Activated CD4-positive, alpha-beta T cell treated with anti-CD3 and anti-CD28 coated beads for 24 hours (primary cell): ENCODE measurements at regions not wholly inside any gene's neighbourhood (a gene's known extent, or its start where the extent isn't known, plus 50 kb on each side); places are given as distances from the start of the nearest gene placed in this dataset.
"Not testable (repeated sequence)": the region's sequence is repeated elsewhere in the genome, so short reads cannot be mapped to it uniquely, and the experiment has no call there.

Experiments used
- DNase-seq, 2 donors: peaks; one replicate each; pipeline ENCODE4 v3.0.0-alpha.2; 2020; ENCODE audit warnings: low read depth in 2 of 2

DNA sequence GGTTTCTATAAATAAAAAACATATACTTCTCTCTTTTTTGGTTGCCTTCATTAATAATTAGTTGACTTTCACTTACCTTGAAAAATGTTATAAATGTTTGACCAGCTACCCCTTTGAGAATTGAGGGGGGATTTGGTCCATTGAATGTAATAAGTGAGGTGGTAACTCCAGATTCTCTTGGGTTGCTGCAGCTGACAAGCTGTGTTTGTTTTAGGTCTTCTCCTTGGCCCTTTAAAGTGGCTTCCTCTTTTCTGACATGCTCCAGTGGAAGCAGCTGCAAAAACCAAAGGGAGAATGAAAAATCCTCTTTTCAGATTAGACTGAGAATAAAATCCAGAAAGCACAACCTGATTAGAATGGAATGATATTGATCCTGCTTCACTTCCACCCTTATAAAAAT is 410.5 kb downstream of the TMEM38B start:
- DNase-seq = no peak

DNA sequence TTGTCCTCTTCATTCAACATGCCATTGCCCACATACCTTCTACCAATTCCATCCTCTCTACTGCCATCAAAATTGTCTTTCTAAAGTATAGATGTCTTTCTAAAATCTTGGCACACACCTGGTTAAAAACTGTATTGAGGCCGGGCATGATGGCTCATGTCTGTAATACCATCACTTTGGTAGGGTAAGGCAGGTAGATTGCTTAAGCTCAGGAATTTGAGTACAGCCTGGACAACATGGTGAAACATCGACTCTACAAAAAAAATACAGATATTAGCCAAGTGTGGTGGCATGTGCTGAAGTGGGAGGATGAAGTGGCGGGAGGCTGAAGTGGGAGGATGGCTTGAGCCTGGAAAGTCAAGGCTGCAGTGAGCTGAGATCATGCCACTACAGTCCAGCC is 412.1 kb downstream of the TMEM38B start:
- no peak for DNase-seq

DNA sequence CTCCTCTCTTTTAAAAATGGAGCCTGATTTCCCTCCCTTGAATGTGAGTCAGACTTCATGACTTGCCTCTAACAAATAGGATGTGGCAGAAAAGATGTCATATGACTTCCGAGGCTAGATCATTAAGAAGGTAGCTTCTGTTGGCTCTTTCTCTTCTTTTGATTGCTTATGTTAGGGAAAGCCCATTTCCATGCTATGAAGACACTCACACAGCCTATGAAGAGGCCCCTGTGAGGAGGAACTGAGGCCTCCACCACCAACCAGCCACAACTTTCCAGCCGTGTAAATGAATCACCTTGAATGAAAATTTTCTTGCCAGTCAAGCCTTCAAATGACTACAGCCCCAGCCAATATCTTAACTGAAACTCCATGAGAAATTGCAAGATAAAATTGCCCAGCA is 413.4 kb downstream of the TMEM38B start:
- DNase-seq = no peak

DNA sequence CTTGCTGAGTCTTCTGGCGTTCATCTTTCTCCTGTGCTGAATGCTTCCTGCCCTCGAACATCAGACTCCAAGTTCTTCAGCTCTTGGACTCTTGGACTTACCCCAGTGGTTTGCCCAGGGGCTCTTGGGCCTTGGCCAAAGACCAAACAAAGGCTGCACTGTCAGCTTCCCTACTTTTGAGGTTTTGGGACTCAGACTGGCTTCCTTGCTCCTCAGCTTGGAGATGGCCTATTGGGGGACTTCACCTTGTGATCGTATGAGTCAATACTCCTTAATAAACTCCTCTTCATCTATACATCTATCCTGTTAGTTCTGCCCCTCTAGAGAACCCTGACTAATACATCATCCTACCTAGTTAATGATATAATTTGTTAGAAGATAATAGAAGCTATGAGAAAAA is 415.4 kb downstream of the TMEM38B start:
- not testable (repeated sequence) for DNase-seq

DNA sequence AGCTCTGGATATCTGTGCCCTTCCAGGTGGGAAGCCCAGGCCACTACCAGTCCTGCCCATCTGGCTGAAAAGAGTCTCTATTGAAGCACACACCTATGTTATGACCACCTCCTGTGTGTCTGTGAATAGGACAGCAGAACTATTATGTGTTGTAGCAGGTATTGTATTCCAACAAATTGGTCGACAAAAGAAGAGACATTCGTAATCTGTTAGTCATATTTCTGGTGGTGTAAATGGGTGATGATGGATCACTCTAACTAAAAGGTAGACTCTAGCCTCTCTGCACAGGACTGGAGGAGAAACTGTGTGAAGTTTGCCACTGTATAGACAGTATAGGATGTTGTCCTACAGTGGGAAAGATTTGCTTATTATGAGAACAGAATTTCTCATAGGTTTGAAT is 416.1 kb downstream of the TMEM38B start:
- no peak for DNase-seq

DNA sequence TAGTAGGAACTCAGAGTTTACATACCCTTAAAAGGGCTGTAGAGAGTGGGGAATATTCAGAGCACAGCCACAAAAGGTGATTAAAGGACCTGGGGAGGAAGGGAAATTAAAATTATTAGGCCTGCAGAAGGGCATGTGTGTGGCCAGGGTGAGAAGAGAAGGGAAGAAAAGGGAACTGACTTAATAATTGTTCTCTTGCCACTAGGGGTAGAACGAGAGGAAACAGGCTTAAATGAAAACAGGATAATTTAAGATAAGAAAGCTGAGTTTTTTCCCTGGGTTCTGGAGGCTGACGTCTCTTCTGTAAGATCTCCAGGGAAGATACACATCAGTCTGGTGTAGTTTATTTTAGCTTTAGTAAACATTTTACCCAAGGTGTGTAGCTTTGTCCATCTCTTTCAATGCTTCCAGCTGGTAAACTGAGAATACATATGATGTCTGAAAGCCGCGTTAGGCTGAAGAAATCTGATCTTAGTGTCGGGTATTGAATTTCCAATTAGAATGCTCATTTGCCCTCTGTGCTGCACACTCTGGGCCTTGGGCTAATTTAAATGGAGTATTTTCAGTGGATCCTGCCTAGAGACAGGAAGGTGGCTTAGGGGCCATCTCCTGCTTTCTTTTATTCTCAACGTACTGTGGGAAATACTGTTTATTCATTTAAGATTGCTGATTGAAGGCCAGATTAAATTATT is 416.8 kb downstream of the TMEM38B start:
- no peak for DNase-seq

DNA sequence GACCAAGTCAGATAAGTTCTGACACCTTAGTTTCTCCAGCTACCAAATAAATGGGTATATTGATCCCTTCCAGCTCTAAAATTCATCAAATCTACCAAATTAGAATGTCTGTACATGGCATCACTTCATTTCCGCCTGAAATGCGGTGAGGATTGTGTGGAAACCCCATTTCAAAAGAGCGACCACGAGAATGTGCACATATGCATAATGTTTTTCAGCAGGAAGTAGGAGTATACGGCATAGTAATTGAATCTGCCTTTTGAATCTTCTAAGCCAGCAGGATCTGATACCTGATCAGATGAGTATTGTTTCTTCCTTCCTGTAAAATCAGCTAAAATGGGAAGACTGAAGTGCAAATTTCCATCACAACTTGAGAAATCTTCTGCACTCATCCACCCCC is 418.6 kb downstream of the TMEM38B start:
- no peak for DNase-seq

DNA sequence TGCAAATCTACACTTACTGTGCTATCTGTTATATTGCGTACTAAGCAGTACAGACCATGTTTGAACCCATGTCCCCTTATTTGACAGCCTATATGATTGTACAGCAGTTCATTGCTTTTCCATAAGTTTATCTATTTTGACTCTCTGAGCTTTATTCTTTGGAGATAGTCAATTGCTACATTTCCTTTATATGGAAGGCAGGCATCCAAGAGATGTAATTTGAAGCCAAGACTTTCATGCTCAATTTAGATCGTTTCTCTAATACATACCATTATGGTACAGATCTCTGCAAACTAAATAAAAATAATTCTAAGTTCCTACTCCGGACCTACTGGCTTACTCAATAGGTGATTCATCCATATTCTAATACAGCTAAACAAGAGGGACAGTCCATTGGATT is 424.8 kb downstream of the TMEM38B start:
- DNase-seq = no peak

DNA sequence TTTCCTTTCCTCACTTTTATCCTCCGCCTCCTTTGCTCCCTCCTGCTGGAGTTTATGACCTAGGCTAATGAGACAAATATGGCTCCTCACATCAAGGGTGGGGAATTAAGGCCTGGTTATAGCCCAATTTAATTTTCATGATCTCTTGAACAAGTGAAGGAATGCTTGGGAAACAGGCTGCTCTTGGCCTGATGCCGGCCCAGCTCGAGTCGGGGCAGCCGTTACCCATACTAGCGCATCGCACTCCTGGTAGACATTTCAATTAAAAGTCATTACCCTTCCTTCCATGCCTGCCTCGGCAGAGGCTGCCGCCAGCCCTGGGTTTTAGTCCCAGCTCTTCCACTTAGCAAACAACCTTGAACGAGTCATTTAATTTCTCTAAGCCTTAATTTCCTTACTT is 425.7 kb downstream of the TMEM38B start:
- no peak for DNase-seq

DNA sequence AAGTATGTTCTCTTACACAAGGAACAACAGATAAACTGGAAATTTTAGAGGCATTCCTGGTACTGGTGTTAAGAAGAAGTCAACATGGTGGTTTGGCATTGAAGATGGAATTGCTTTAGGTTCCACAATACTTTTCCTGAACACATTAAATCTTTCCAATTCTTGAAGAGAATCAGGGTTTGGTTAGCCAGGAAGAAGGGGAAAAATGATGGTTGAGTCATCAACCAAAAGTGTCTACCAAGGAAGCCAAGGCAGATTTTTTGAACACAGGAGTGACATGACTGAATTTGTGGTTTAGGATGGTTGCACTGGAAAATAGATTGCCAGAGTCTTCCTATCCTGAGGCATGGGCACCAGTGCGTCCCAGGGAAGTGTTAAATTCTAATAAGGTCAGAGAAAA is 433.4 kb downstream of the TMEM38B start:
- no peak for DNase-seq

DNA sequence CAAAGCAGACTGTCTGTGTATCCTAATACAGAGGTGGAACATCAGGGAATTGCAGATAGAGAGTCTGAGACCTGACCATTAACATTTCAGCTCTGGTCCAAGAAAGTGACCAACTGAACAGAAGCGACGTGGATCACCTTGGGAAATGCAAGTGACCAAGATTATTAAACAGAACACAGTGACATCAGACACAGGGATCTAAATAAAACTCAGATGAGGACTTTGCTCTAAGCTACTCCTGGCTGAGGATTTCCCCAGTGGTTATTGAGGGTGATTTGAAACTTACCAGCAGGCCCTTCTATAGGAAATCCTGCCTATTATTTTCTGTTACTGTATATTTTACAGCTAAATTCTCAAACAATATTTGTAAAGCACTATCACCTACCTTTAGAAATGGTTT is 436.0 kb downstream of the TMEM38B start:
- no peak for DNase-seq

DNA sequence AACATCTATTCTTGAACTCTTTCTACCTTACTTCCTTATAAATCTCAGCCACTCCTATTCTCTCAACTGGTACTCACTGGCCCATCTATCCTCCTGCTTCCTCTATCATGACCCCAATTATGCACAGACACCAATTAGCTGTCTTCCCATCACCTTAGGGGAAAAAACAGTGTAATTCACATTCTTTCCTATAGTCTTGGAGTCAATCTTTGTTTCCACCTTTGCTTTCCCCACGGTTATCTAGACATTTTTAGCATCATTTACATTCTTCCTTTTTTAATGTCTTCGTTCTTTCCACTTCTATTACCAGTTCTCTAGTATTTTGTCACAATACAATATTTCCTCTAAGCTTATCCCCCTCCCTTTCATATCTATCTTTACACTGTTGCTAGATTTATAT is 449.4 kb downstream of the TMEM38B start:
- DNase-seq = no peak

DNA sequence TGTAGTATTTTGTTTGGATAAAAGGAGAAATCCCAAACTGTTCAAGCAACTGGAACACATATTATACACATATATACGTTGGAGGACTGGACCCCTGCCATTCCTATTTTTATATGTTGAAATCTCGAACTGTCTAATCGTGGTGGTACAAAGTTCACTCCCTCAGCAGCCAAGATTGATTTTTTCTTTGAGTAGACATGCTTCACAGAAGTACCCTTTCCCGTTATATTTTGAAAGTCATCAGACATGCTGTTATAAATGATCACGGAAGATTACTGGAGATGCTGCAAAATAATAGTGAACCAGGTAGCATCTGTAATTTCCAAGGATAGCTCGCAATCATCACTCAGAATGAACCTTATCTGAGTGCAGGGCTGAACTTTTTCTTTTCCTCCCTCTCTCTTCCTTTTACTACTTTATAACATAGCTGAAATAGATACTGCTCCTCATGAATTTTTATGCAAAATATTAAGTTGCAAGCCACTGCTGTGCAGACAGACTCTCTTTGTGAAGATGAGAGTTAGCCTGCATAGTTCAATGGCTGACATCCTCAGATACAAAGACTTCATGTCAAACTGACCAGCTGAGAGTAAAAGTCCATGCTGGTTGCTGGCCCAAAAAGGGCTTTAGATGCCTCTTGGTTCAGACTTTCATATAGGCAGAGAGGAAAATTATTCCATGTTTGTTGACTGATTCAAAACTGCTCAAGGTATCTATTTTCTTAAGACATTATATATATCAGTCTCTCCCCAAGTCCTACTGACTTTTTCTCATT is 451.9 kb downstream of the TMEM38B start:
- no peak for DNase-seq

DNA sequence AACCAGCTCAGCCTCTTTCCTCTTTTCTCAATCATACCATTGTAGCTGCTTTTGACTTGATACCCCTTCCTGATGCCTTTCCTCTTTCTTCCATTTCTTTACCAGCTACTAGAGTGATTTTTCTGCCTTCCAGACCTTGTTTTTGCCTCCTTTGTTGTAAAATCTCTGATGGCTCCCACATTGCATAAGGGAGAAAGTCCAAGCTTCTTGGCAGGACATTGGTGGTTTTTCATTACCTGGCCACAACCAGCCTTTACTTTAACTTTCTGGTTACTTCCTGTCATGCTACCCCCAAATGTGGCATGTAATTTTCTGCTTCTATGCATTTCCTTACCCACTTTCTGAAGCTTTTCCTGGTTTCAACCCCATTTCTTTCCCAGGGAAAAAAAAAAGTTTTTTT is 452.5 kb downstream of the TMEM38B start:
- DNase-seq = no peak

DNA sequence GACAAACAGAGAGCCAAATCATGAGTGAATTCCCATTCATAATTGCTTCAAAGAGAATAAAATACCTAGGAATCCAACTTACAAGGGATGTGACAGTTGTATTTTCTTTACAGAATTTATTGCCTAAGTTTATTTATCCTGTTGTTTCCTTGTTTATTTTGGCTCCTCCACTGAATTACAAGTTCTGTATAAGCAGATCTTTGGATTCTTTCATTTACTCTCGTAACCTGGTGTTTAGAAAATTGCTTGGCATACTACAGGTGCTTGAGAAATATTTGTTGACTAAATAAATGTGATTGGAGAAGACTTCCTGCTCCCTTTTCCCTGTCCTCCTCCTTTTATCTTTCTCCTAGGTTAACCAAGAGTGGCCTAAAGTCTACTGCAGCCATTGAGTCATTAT is 455.6 kb downstream of the TMEM38B start:
- DNase-seq = no peak

DNA sequence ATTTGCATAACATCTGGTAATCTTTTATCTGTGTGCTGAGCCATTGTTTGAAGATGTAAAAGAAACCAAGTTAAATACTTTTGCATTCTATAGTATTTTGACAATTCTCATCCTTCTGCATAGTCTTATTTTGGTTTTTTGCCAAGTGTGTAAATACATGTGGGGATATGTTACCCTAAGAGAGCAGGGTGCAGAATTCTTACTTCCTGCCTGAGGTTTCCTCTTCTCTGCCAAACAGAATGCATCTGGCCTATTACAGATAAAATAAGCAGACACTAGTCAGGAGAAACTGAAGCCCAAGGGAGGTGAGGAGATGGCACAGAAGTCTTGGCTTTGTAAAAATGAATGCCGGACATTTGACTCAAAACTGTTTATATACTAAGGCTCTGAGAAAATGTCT is 462.1 kb downstream of the TMEM38B start:
- no peak for DNase-seq

DNA sequence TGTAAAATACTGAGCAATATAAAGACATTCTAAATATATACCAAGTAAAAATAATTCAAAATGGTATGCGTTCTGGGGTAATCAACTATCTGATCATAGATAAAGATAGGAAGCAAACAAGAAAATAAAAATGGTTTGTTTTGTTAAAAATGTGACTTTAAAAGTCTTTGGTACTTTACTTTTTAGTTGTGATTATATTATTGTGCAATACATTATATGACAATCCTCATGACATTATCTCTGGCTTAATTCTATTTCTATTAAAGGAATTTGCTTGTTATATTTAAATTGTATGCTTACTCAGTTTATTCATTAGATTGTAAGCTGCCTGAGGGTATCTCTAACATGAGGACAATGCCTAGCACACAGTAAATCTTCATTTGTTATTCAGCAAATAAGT is 477.9 kb downstream of the TMEM38B start:
- no peak for DNase-seq

DNA sequence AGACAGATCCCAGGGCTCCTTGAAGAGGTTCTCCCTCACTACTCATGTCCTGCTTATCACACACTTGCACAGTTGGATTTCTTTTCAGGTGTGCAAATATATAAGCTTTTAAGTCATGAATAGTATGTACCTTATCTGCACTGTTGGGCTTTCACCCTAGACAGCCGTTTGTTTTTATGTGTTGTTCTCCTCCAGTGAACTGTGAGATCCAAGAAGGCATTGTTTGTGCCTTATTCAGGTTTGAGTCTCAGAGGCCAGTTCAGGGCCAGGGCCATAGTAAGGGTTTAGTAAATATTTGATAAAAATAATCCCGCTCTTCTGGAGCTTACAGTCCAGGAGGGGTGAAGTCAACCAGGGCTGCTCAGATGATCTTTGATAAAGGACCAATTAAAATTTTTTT is 480.0 kb downstream of the TMEM38B start:
- no peak for DNase-seq

DNA sequence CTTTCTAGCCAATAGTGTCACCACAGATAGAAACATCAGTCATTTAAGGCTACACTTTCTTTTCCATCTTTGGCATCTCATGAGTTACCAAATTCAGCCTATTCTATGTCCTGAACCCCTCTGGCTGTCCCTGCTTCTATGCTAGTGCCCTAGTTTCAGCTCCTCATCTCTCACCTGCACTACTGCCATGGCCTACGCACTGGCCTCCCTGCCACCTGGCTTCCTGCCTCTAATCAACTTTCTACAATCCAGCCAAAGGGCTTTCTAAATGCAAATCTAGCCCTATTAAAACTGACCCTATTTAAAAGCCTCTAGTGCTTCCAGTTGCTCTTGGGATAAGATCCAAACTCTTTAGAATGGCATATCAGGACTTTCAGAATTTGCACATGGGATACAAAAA is 482.9 kb downstream of the TMEM38B start:
- no peak for DNase-seq

DNA sequence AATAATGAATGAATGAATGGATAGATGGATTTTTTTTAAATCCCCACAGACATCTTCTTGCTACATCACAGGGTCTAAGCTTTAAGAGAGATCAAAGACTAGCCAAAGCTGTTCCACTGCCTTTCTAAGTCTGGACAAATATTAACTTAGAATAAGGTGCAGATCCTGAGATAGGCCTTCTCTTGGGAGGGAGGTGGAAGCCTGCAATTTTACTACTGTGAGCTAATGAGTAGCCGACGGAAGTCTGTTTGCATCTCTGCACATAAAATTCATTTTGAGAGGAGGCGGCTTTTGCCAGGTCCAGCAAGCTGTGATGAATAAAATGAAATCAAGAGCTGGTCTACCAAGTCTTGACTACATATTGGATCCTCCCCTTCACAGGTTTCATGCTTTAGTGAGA is 484.9 kb downstream of the TMEM38B start:
- DNase-seq = no peak

DNA sequence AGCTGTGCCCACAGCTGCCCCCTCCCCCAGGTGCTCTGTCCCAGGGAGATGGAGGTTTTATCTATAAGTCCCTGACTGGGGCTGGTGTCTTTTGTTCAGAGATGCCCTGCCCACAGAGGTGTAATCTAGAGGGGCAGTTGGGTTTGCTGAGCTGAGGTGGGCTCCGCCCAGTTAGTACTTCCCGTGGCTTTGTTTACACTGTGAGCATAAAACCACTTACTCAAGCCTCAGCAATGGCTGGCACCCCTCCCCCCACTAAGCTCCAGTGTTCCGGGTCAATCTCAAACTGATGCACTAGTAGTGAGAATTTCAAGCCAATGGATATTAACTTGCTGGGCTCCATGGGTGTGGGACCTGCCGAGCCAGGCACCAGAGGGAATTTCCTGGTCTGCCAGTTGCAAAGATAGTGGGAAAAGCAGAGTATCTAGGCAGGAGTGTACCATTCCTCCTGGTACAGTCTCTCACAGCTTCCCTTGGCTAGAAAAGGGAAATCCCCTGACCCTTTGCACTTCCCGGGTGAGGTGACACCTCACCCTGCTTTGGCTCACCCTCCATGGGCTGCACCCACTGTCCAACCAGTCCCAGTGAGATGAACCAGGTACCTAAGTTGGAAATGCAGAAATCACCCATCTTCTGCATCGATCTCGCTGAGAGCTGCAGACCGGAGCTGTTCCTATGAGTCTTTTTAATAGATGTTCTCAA is 509.6 kb downstream of the TMEM38B start:
- DNase-seq = not testable (repeated sequence)

DNA sequence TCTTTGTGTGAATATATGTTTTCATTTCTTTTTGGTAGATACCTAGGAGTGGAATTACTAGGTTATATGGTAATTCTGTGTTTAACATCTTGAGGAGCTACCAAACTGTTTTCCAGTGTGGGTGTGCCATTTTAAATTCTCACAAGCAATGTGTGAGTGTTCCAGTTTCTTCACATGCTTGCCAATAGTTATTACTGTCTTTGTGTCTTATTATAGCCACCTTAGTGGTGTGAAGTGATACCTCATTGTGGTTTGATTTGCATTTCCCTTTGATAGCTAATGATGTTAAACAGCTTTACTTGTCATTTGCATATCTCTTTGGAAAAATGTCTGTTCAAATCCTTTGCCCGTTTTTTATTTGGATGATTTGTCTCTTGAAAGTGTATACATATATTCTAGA is 513.0 kb downstream of the TMEM38B start:
- no peak for DNase-seq

DNA sequence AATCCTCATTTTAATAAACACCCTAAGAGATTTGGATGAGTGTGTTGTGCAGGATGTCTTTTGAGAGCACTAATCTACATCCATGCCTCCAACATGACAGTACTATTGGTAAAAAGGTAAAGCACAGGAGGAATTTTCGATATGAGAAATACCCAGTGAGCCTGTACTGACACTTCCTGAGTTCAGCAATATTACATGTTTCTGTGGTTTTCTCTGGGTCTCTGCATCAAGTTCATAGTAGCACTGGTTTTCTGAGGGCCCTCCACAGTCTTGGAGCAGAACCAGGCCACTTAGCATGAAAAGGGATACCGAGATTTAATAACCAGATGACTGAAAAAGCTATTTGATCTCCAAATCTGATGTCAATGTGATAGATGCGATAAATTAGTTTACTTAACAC is 524.1 kb downstream of the TMEM38B start:
- DNase-seq = no peak
